Fibroblast of lung (primary cell): ENCODE measurements at regions not wholly inside any gene's neighbourhood (a gene's known extent, or its start where the extent isn't known, plus 50 kb on each side); places are given as distances from the start of the nearest gene placed in this dataset.

Experiments
- DNase-seq, 2 donors: peaks; one replicate each; pipeline versions ENCODE4 v3.0.0 to v3.0.0-alpha.2; 2010; ENCODE audit warnings: low read depth in 2 of 2
- H2AFZ ChIP-seq: 2 replicates; pipeline ENCODE4 v1.5.1; 2012; ENCODE audit warnings: low read length, control low read depth, inconsistent platforms
- H3K27ac ChIP-seq: 2 replicates; pipeline ENCODE4 v1.5.1; 2011; ENCODE audit warnings: low read length, control low read depth; ENCODE audit not compliant: insufficient read depth
- H3K27me3 ChIP-seq: 2 replicates; pipeline ENCODE4 v1.5.1; 2011; ENCODE audit warnings: mild to moderate bottlenecking, low read length; ENCODE audit not compliant: control insufficient read depth, insufficient read depth
- H3K36me3 ChIP-seq: 2 replicates; pipeline ENCODE4 v1.5.1; 2011; ENCODE audit warnings: low read length; ENCODE audit not compliant: control insufficient read depth, insufficient read depth
- H3K4me1 ChIP-seq: 2 replicates; pipeline ENCODE4 v1.5.1; 2011; ENCODE audit warnings: low read length; ENCODE audit not compliant: control insufficient read depth, insufficient read depth; ENCODE audit errors: extremely low read depth
- H3K4me2 ChIP-seq: 2 replicates; pipeline ENCODE4 v1.5.1; 2011; ENCODE audit warnings: low read length, control low read depth; ENCODE audit not compliant: insufficient read depth; ENCODE audit errors: extremely low read depth
- H3K4me3 ChIP-seq, 4 experiments: fragments of 200-600 bp in 1 of 4; sonication (generic) in 1 of 4; replicated peaks in 1 of 4; 2 replicates each; pipeline ENCODE4 v1.5.1; 2011 to 2016; ENCODE audit warnings: low read length in 4 of 4, low read depth in 3 of 4, mild to moderate bottlenecking in 3 of 4, control low read depth in 2 of 4, inconsistent platforms in 1 of 4, mixed read lengths in 1 of 4; ENCODE audit not compliant: insufficient read depth in 1 of 4; ENCODE audit errors: control extremely low read depth in 1 of 4
- H3K79me2 ChIP-seq: 2 replicates; pipeline ENCODE4 v1.5.1; 2012; ENCODE audit warnings: mild to moderate bottlenecking, low read length, inconsistent platforms; ENCODE audit not compliant: control insufficient read depth, insufficient read depth
- H3K9ac ChIP-seq: 2 replicates; pipeline ENCODE4 v1.5.1; 2011; ENCODE audit warnings: mild to moderate bottlenecking, low read length, control low read depth; ENCODE audit not compliant: insufficient read depth
- H3K9me3 ChIP-seq: 2 replicates; pipeline ENCODE4 v1.5.1; 2012; ENCODE audit warnings: low read depth, low read length; ENCODE audit not compliant: control insufficient read depth, insufficient read depth
- H4K20me1 ChIP-seq: 2 replicates; pipeline ENCODE4 v1.5.1; 2011; ENCODE audit warnings: low read length; ENCODE audit not compliant: control insufficient read depth, insufficient read depth; ENCODE audit errors: extremely low read depth
- EZH2 ChIP-seq: IDR thresholded peaks from 2 replicates; pipeline ENCODE4 v1.5.1; 2012; ENCODE audit warnings: low read length, control low read depth, mild to moderate bottlenecking; ENCODE audit errors: missing control alignments
- TF ChIP-seq, protein P1 (sequence below), 2 donors: IDR thresholded peaks in 1 of 2; conservative IDR thresholded peaks in 1 of 2; 1 replicate in 1 of 2; 2 replicates in 1 of 2; pipeline ENCODE4 v1.5.1; 2011 to 2012; ENCODE audit warnings: low read length in 2 of 2, control low read depth in 1 of 2, inconsistent platforms in 1 of 2, low read depth in 1 of 2, mild to moderate bottlenecking in 1 of 2

DNA sequence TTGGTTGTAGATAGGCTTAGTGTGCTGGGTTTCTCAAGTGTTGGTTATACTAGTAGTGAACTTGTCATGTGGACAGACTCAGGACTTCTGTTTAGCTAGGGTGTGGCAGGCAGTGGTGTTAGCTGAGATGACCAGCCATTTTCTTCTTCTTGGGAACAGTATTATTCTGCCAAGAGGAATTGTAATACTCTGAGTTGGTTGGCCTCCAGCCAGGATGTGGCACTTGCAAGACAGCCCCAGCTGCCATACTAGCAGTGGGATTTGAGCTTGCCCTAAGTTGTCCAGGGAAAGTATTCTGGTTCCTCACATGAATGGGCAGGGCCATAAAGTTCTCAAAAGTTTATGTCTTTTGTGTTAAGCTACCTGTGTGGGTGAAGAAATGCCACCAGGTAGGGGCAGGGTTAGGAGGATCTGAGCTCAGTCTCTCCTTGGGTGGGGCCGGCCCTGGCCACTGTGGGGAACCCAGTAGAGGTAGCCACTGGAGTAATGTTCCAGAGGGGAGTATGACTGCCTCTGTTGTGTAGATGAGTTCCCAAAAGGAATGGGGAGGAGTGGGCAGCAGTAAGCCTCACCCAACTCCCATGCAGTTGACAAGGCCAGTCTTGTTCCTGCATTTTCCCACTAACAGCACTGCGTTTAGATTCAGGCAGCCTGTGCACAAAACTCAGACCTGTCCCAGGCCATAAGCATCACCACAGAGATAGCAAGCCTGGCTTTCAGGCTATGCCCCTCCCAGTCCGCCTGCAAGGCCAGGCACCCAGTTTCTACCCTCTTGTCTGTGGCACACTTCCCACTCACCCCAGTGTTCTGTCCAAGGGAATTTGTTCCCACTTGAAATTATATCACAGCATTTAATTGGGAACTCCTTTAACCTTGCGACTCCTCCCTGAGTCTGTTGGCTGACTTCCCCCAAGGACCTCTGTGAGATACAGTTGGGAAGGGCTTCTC lies 250.7 kb downstream of the ANXA1 start:
- Histone ChIP-seq H3K4me2 (no peak overlapping the region), H3K9me3 (no peaks in the 10 kb centered on the region), H2AFZ (no peak overlapping the region), H4K20me1 (no peaks in the 10 kb centered on the region), H3K9ac (no peak overlapping the region), H3K79me2 (no peaks in the 10 kb centered on the region), H3K36me3 (no peaks in the 10 kb centered on the region), H3K4me1 (no peaks in the 10 kb centered on the region), H3K27me3 (no peaks in the 10 kb centered on the region), H3K27ac (no peak overlapping the region), H3K4me3 (no peak overlapping the region)
- DNase-seq: peak in 1 of 2 donors; percentile 5
- TF ChIP-seq, protein P1, sequence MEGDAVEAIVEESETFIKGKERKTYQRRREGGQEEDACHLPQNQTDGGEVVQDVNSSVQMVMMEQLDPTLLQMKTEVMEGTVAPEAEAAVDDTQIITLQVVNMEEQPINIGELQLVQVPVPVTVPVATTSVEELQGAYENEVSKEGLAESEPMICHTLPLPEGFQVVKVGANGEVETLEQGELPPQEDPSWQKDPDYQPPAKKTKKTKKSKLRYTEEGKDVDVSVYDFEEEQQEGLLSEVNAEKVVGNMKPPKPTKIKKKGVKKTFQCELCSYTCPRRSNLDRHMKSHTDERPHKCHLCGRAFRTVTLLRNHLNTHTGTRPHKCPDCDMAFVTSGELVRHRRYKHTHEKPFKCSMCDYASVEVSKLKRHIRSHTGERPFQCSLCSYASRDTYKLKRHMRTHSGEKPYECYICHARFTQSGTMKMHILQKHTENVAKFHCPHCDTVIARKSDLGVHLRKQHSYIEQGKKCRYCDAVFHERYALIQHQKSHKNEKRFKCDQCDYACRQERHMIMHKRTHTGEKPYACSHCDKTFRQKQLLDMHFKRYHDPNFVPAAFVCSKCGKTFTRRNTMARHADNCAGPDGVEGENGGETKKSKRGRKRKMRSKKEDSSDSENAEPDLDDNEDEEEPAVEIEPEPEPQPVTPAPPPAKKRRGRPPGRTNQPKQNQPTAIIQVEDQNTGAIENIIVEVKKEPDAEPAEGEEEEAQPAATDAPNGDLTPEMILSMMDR (conservative IDR thresholded peaks at IDR 0.05 in 1 of 2, IDR thresholded peaks at IDR 0.05 in 1 of 2; ENCODE audit: low read depth in 1 of 2, low read length in 2 of 2): no peak

DNA sequence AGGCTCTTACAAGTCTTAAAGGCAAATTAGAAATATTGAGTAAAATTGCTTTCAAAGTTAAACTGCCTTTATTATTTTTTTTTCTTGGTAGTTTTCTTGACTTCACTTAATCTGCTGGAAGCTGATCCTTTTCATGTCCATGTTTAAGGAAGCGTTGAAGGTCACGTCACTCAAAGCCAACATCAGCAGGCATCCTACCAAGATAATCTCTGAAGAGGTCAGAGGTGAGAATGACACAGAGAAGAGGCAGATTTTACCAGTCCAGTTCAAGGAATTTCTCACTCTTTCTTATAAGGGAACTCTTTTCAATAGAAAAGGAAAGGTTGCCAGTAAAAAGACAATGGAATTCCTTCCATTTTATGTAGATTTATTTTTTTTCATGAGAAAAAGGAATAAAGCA lies 259.8 kb downstream of the ANXA1 start:
- no peaks in the 10 kb centered on the region for H3K27me3 ChIP-seq
- no peaks in the 10 kb centered on the region for H3K4me1 ChIP-seq
- H3K9me3 ChIP-seq: no peaks in the 10 kb centered on the region
- no peaks in the 10 kb centered on the region for H3K36me3 ChIP-seq
- H2AFZ ChIP-seq: no peak overlapping the region
- H3K27ac ChIP-seq: no peak overlapping the region
- no peak overlapping the region for H3K4me3 ChIP-seq
- TF ChIP-seq EZH2: no peak
- TF ChIP-seq, protein P1 (conservative IDR thresholded peaks at IDR 0.05 in 1 of 2, IDR thresholded peaks at IDR 0.05 in 1 of 2; ENCODE audit: low read depth in 1 of 2, low read length in 2 of 2): no peak
- no peaks in the 10 kb centered on the region for H3K79me2 ChIP-seq
- no peak overlapping the region for H3K9ac ChIP-seq
- H4K20me1 ChIP-seq: no peaks in the 10 kb centered on the region
- DNase-seq: no peak
- H3K4me2 ChIP-seq: no peak overlapping the region

DNA sequence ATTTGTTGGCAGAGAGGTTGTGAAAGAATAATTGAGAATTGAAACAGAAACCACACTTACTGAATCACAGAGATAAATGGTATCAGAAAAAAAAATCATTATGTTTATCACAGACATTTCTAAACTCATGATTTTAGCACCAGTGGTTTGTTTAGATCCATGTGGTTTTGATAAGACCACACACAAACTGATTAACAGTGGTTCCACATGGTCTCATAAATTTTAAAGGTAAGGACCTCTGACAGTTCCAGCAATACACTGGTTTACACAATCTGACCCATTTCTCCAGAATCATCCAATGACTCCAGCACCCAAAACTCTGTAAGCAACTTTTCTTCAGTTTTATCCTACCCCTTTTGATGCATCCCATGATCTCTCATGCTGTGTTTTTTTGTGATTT lies 261.2 kb downstream of the ANXA1 start:
- H3K27ac ChIP-seq: no peak overlapping the region
- no peak overlapping the region for H3K9ac ChIP-seq
- no peaks in the 10 kb centered on the region for H3K27me3 ChIP-seq
- TF ChIP-seq EZH2: no peak
- TF ChIP-seq, protein P1 (conservative IDR thresholded peaks at IDR 0.05 in 1 of 2, IDR thresholded peaks at IDR 0.05 in 1 of 2; ENCODE audit: low read depth in 1 of 2, low read length in 2 of 2): no peak
- DNase-seq: peak in 1 of 2 donors; percentile 74
- no peaks in the 10 kb centered on the region for H3K9me3 ChIP-seq
- H2AFZ ChIP-seq: no peak overlapping the region
- H3K4me1 ChIP-seq: no peaks in the 10 kb centered on the region
- no peaks in the 10 kb centered on the region for H3K79me2 ChIP-seq
- no peak overlapping the region for H3K4me2 ChIP-seq
- H4K20me1 ChIP-seq: no peaks in the 10 kb centered on the region
- H3K4me3 ChIP-seq: no peak overlapping the region
- no peaks in the 10 kb centered on the region for H3K36me3 ChIP-seq
